SIG-M5 treated with dmso at 0.1 percent for 504 hours (cell line): ENCODE measurements at regions not wholly inside any gene's neighbourhood (a gene's known extent, or its start where the extent isn't known, plus 50 kb on each side); places are given as distances from the start of the nearest gene placed in this dataset.

Source experiments
- DNase-seq: peaks from one replicate; lab custom pipeline; 2025; ENCODE audit not compliant: unreplicated experiment; lab: John Stamatoyannopoulos, UW

DNA sequence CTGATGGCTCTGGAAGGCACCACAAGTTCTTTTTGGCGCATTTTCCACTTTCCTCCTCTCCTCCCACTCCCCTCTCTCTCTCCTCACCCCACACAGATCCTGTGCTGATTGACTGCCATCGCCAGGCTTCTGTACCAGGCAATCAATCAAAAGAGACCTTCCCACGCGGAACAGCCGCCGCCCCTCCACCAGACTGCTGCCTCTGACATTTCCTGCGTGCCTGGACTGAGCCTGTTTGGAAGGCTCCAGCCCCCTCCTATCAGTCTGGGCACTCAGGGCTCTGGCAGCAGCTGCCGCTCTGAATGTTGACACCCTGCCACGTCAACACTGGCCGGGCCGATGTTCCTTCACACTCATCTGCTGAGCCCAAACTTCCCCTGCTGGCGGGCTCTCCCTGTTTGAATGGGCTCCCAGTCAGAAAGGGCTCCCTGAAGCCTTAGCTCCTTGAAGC, 467.7 kb downstream of the EPHA4 start:
- DNase-seq = no peak

DNA sequence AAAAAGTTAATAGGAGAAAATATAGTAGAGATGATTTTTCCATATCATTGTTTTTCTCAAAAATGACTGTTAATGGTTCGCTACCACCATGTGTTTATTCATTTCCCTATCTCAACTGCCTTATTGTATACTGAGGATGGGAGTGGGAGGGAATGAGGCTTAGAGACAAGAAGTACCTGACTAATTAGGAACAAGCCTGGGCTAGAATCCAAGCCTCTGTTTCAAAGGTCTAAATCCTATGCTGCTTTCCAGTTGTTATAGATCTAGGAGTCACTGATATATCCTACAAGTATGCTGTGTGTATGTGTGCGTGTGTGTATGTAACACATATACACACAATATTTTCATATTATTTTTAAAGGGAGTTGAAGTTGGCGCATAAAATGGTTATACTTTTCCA, 465.9 kb downstream of the EPHA4 start:
- no peak for DNase-seq

DNA sequence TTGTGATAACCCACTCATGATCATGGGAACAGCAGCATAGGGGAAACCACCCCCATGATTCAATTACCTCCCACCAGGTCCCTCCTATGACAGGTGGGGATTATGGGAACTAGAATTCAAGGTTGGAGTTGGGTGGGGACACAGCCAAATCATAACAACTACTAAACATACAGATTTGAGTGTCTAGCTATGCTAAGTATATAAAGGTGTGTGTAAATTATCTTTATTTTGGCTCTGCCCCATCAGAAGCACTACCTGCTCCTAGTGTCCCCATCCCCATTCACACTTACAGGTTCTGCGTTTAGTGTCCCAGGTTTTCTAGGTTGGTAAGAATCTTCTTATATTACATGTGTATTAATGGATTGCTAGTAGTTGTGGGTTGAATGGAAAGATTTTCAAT, 464.7 kb downstream of the EPHA4 start:
- DNase-seq = no peak

DNA sequence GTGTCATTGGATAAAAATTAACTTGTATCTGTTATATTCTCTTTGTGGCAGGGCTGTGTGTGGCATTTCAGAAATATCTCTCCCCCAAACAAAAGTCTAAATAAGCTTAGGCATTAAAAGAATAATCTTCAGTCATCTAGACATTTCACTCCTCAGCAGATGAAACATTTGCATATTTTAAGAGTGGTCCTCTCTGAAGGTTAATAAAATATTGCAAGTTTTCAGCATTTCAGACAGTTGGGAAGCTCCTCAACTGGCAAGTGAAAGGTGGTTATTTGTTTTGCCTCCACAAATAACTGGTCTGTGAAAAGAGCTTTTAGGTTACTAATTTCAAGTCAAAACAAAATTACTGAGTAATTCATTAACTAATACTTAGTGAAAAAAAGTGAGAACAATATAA, 462.6 kb downstream of the EPHA4 start:
- DNase-seq = no peak

DNA sequence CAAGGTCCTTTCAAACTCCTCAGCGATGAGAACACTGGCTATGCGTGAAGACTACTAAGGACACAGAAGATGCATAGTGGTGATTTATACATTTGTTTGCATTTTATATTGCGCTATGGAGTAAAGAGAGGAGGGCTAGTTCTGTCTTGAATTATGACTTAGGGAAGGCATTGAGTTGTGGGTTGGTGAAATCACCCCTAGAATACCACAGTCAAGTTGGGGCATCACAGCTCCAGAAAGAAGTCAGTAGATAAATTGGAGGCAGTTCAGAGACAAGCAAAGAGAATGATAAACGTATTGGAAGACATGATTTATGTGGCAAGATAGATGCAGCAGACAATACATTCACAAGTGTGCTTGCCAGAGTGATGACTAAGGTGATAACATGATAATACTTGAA, 460.4 kb downstream of the EPHA4 start:
- DNase-seq = no peak

DNA sequence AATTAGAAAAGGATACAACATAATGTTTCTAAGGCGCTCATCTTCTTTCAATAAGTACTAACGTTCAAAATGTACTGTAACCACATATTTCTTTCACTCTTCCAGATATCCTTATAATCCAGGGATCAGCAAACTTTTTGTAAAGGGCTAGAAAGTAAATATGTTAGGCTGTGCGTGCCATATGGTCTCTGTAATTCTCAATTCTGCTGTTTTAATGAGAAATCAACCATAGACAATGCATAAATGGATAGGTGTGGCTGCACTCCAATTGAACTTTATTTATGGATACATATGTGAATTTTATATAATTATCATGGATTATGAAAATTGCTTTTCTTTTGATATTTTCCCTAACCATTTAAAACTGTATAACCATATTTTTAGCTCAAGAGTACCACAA, 459.4 kb downstream of the EPHA4 start:
- no peak for DNase-seq

DNA sequence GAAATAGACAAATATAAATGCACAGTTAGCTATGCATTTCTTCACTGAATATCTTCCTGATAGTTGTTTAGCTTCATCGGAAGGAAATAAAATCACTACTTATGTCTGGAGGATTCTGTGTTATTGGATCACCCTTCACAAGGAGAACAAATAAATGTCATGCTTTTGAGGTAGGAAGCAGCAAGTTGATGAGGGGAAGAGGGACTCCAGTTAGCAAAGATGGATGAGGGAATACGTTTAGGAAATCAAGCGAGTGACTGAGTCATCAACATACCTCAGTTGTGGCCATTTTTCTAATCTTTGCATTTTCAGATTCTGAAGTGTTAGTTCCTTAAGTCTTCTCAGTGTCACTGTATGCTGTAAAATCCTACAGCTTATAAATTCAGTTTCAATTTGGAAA, 456.2 kb downstream of the EPHA4 start:
- DNase-seq = no peak

DNA sequence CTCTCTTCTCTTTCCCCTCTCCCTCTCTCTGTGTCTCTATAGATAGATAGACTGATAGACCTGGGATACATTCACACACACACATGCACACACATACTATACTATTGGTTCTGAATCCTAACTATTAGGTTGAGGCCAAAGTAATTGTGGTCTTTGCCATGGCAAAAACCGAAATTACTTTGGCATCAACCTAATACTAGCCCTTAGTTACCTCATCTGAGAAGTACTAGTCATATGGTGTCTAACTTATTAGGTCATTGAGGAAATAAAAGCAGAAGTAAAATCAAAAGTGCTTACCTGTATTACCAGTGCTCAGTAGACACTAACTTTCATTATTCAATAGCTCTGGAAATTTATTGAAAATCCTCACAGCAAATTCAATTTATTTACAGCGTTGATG, 451.5 kb downstream of the EPHA4 start:
- no peak for DNase-seq

DNA sequence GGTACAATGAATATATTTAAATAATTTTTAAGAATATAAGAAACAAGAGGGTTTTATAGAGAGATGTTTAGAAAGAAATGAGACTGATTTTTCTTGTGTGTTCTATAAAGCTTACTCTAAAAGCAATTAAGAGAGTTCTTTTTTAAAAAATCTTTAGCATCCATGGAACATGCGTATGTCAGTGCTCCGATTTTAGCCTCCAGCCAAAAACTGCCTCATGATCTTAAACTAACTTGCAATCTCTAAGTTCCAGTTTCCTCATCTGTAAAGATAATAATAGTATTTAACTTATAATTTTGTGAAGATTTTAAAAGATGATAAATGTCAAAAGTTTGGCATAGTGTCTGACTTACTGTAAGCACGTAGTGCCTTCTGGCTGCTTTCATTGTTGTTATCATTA, 448.7 kb downstream of the EPHA4 start:
- DNase-seq = no peak

DNA sequence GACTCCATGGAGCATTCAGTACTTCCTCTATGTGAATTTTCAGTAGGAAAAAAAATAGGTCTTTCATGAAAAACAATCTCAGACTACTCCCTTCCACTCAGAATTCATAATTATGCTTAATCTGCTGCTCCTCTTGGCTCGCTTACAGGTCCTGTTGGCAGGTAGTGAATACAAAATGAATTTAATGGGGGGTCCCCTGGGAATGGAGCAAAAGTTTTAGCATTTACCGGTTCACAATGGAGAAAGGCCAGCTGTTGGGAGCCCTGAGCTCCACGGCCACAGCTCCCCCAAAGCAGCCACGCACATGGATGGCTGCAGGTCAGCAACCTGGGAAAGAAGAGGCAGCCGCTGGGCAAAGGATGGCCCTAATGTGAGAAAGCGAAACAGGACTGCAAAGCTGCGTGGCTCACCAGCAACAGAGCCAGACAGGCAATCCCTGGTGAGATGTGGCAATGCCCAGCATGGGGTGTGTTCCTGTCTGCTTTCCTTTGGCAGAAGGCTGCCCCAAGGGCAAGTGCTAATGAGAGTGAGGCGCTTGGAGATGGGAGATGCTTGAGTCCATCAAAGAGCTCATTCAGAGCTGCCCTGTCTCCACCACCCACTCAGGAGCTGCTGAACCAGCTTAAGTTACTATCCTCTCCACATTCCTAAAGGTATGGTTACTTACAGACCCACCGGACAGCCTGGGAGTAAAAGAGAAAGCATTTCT, 447.4 kb downstream of the EPHA4 start:
- no peak for DNase-seq

DNA sequence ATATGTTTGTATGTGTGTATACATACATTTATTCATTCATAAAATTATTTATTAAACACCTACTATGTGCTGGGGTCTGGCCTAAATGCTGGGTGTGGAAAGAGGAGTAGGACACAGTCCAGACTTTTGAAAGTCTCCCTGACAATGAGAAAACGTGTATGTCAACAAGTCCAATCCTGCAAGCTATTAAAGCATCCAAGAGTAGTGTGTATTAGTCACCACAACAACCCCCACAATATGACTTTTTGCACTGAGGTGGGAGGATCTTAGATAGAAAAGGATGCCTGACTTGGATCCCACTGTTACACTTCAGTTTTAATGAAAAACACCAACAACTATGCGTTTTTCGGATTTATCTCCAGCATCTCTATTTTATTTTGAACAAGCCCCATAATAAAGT, 446.4 kb downstream of the EPHA4 start:
- no peak for DNase-seq

DNA sequence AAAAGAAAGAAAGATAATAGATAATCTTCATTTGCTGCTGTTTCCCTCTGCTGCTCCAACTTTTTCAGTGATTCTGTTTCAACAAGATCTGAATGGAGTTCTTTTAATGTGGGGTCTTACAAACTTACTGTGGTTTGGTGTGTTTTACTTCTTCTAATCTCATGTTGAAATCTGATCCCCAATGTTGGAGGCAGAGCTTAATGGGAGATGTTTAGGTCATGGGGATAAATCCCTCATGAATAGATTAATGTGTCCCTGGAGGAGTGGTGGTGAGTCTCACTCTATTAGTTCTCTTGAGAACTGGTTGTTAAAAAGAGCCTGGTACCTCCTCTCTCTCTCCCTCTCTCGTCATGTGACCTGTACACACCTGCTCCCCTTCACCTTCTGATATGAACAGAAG, 442.4 kb downstream of the EPHA4 start:
- DNase-seq = no peak

DNA sequence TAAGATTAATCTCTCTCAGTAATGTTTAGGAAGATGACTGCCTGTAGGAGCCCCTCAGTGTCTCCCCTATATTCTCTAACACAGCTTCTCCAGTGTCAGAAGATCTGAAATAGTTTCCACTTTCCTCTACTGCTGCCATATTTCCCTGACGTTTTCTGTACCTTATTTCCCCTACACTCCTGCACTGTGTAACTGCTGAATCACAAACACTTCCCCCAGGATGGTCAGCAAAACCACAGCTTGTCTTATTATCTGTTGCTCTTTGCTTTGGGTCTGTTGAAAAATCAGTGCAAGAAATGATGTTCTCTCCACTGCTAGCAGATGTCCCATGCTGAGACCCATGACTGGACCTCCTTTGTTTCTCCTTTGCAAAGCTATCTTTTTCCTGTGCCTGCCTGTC, 441.7 kb downstream of the EPHA4 start:
- DNase-seq = no peak

DNA sequence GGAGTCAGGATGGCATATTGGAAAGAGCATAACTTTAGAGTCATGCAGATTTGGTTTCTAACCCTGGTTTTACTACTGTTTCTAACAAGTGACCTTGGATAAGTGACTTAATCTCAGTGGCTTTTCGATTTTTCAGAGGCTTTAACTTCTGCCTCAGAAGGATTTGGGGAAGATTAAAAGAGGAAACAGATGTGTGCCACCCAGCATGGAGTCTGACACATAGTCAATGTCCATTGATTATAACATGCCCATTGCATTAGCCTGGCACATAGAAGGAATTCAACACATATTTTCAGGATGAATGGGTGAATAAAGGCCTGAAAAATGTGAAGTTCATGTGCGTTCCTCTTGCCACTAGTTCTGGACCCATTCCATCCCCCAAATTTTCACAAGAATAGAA, 438.2 kb downstream of the EPHA4 start:
- DNase-seq = no peak

DNA sequence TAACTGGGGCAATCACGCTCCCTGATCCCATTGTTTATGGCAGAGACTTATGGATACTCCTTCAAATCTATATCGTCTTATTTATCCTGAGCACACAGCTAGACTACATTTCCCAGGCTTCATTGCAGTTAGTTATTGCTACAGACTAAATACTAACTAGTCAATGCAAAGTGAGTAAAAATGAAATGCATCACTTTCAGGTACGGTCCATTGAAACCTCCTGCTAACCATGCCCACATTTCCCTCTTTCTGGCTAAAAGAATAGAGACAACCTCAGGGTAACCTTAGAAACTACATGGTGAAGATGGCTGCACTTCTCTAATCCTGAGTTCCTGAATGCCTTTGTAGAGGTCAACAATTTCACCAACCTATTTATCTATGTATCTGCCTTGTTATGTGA, 437.4 kb downstream of the EPHA4 start:
- no peak for DNase-seq

DNA sequence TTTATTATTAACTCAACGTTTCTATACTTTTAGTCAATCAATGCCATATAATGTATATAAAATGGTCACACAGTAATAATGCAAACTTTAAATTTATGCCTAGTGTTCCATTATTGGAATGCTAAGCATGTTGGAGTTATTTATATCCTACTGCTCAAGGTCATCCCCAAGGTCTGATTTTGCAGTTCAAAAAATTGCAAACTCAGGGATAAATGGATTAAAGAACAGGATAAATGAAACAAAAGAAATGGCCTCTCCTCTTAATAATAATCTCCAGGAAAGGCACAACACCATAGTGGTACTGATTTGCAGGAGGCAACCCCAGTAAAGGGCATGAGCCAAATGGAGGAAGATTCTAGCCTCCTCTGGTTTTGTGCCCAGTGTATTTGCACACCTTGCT, 436.4 kb downstream of the EPHA4 start:
- DNase-seq = no peak

DNA sequence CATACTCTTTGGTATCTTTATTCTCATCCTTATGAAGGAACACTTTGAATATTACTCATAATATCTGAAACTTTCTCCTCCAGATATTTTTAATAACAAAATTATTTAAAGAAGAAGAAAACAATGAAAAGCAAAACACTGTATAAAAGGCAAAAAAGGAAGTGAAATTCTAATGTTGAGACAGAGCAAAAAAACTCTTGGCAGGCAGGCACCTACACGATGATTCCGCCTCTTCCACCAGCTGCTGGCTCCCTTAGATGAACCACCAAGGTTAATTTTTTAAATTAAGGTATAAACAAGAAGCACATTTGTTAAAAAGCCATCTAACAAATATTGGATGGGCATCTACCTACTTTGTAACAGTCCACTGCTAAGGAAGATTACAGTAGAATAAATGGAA, 434.7 kb downstream of the EPHA4 start:
- DNase-seq = no peak

DNA sequence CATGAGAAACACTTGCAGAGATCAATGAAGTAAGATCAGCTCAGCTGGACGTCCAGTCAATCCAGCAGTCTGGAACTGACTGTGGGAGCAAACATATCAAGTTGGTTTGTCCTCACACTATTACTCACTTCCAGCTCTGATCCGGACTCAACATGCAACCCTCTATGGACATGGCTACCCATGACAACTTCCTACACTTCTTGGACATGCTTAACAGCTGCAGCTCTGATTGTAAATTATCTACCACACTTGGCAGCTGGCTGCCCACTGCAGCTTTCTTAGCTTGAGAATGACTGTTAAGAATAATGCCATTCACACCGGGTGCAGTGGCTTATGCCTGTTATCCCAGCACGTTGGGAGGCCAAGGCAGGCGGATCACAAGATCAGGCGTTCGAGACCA, 429.8 kb downstream of the EPHA4 start:
- no peak for DNase-seq

DNA sequence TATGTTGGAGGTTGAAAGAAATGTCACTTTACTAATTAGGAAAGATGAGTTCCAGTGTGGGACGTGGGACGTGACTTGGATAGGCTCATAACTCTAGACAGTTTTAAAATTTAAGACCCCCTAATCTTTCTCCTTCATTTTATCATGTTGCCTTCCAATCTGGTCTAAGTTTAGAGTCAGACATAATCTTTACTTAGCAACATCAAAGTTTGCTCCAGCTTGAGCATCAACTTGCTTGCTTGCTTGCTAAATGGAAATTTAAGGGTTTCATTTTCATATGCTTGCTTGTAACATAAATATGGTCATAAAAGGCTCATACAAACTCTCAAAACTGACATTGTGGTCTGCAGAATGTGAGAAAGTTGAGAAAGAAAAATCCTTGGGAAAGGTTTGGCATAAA, 428.9 kb downstream of the EPHA4 start:
- no peak for DNase-seq

DNA sequence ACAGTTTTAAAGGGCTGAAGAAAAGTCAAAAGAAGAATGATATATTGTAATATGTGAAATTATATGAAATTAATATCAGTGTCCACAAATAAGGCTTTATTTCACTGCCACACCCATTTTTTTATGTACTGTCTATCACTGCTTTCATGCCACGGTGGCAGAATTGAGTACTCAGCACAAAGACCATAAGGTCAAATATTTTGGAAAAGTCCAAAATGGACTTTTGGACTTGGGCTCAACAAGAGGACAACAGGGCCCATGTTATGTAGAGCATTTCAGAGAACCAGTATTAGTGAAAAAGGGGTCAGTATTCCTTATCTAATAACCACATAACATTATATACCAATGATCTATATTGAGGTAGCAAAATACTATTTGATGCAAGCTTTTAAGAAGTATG, 427.2 kb downstream of the EPHA4 start:
- DNase-seq = no peak

DNA sequence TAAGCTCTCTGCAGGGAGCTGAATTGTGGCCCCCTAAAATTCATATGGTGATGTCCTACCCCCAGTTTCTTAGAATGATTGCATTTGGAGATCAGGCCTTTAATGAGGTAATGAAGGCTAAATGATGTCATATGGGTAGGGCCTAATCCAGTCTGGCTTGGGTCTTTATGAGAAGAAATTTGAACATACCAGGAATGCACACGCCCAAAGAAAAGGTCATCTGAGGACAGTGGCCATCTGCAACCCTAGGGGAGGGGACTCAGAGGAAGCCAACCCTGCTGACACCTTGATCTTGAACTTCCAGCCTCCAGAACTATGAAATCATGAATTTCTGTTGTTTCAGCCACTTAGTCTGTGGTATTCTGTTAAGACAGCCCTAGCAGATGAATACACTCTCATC, 426.7 kb downstream of the EPHA4 start:
- DNase-seq = no peak

DNA sequence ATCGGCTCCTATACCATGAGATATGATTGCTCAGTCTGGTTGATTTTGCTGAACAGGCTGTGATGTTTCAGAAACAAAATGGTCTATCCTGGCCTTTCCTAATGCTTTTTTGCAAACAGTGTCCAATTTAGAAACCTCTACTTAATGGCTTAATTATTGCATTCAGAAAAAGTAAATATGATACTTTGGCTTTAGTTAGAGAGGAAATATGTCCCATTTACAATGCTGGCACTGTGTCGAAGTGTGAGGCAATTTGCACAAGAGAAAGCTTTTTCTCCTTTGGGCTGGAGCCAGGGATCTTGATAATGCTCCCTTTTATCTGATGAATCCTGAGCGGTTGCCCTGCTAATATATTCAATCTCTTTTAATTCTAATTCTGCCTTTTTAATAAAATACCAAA, 418.9 kb downstream of the EPHA4 start:
- DNase-seq = no peak

DNA sequence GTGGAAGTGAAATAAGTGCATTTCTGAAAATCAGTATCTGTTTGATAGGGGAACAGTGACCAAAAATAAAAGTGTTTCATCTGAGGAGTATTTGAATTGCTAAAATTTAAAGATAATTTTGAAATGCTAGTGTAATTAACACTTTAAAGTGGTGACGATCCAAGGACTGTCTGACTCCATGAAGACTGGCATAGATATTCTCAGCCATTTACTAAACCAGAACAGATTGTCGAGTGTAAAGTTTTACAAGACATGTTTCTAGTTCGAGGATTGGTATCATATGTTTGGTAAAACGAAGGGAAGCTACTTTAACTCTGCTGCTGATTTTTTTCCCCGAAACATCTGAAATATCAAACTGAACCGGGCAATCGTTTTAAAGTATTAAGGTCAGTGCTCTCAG, 417.9 kb downstream of the EPHA4 start:
- no peak for DNase-seq
